GM21717 (cell line): ENCODE measurements at regions not wholly inside any gene's neighbourhood (a gene's known extent, or its start where the extent isn't known, plus 50 kb on each side); places are given as distances from the start of the nearest gene placed in this dataset.

Source experiments
- ATAC-seq: cut with Tn5 transposase; IDR thresholded peaks from one replicate; pipeline ENCODE4 v1.9.1; 2021; ENCODE audit warnings: mild to moderate bottlenecking, moderate library complexity; ENCODE audit not compliant: unreplicated experiment

GRCh38 chr9:95822583-95823431 lies 52.7 kb upstream of the ERCC6L2 start:
- peak; percentile 82 for ATAC-seq

- ATAC-seq, result no peak
Observed at GRCh38 chr9:95822015-95822414, 53.5 kb upstream of the ERCC6L2 start.

DNA sequence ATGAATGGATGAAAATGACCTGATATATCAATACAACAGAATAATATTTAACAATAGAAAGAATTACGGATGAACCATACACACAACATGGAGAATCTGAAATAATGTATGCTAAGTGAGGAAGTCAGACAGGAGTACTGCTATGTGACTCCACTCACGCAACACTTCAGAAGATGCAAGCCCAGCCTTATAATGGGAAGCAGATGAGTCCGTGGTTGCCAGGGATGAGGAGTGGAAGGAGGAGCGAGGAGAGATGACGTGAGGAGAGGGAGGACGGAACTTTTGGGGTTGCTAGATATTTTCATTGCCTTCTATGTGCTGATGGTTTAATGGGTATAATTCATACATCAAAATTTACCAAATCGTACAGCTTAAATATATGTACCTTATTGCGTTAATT lies 55.4 kb upstream of the ERCC6L2 start:
- ATAC-seq, result no peak

GRCh38 chr9:95819636-95820035 lies 55.9 kb upstream of the ERCC6L2 start:
- ATAC-seq, result no peak

DNA sequence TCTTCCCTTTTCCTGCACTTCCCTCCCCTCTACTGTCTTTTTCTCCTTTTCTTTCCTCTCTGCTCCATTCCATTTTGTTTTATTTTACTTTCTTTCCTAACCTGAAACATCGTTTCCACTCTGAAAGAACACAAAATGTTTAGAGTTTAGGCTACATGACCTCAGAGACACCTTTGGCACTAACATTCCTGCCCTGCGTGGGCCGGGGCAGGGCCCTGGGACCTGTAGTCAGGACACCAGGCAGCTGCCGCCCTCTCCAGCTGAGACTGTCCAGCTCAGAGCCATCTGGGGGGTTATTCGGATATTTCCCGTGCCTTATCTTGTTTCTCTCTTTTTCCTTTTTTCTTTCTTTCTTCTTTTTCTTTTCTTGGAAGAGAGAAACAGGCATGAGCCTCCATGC lies 58.3 kb upstream of the ERCC6L2 start:
- no peak for ATAC-seq

GRCh38 chr9:95816716-95817115 lies 58.8 kb upstream of the ERCC6L2 start:
- ATAC-seq, result no peak

- no peak for ATAC-seq
Observed at GRCh38 chr9:95815961-95816360, 59.5 kb upstream of the ERCC6L2 start.

DNA sequence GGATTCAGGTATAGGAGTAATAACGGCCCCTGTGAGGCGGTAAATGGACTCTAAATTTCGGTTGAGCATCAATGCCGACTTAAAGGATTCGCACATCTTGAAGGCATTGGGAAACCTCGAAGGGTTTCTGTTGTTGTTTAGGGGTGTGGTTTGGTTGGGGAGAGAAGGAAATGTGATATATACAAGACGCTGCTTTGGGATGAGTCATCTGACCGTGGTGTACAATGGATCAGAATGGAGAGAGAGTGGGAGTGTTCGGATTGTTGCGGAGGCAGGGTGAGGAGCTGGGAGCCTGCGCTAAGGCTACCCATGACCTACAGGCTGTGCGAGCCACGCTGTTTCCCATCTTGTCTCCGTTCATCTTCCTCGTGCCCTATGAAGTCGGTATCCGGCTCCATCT lies 60.4 kb upstream of the ERCC6L2 start:
- no peak for ATAC-seq

DNA sequence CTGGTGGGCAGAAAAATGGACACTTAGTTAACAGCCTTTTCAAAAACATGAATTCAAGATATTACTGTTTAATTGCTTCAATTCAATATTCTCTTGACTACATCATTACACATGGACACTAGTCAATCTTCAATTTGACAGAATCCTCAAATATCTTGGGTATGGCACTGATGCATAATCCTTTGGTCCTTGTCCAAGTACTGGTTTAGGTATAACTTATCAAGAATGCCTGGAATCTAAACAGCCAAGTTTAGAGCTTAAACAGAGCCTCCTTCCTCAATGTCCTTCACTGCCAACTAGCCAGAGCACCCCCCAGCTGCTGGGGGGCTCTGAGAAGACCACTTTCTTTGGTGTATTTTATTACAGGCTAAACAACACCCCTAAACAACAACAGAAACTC lies 61.6 kb upstream of the ERCC6L2 start:
- no peak for ATAC-seq

DNA sequence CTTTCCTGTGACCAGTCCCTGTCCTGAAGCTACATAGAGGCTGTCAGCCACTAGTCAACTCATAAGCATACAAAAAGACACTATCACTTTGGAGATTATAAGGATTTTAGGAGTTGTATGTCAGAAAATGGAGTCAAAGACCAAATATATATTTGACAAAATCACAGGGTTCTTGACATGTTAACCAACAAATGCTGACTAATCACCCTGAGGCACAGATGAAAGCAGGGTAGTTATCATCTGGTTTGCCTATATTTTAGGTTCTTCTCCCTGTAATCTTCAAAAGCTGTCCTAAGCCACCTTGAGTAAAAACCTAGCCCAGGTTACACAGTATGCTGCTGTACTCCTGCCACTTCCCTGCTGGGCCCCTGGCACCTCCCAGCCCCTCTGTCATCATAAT lies 64.7 kb upstream of the ERCC6L2 start:
- ATAC-seq, result no peak

GRCh38 chr9:95810133-95810532 lies 65.4 kb upstream of the ERCC6L2 start:
- no peak for ATAC-seq

GRCh38 chr9:95809686-95810085 lies 65.8 kb upstream of the ERCC6L2 start:
- no peak for ATAC-seq

GRCh38 chr9:95808011-95808410 lies 67.5 kb upstream of the ERCC6L2 start:
- ATAC-seq, result no peak

GRCh38 chr9:95807326-95807947 lies 68.1 kb upstream of the ERCC6L2 start:
- ATAC-seq, result no peak

DNA sequence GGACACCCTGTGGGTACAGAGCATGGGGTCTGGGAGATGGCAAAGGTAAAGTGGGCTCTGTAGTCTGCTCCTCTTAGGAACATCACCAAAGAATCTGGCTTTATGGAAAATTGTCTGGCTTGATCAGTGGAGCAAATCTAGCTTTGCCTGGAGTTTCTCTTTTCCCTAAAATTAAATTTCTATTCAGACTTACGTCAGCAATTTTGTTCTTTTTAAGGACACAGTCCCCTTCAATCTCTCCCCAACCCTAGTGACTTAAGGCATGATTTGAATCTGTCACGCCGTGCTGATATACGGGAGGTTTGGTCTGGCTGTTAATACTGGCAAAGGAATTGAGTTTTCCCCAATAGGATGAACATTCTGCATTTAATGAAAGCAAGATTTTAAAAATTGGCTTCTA lies 72.3 kb upstream of the ERCC6L2 start:
- no peak for ATAC-seq

DNA sequence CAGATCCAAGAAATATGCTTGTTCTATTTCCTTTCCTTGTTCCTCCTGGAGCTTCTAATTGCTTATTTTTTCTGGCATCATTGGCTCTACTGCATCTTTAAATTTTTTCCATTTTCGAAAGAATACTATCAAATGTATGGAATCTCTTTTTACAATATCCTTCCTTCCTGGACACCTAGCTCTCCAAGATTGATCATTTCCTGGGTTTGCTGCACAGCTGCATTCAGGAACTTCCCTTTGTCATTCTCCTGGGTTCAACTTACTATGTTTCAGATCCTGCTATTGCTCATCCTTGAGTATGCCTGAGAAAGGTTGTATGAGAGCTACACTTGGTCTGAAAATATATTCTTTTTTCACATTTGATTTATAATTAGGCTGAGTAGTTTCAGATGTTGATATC lies 73.7 kb upstream of the ERCC6L2 start:
- ATAC-seq, result no peak

- no peak for ATAC-seq
Observed at GRCh38 chr9:95796029-95796428, 79.5 kb upstream of the ERCC6L2 start.

- ATAC-seq, result no peak
Observed at GRCh38 chr9:95793924-95794828, 81.3 kb upstream of the ERCC6L2 start.

- no peak for ATAC-seq
Observed at GRCh38 chr9:95791695-95792094, 83.8 kb upstream of the ERCC6L2 start.

DNA sequence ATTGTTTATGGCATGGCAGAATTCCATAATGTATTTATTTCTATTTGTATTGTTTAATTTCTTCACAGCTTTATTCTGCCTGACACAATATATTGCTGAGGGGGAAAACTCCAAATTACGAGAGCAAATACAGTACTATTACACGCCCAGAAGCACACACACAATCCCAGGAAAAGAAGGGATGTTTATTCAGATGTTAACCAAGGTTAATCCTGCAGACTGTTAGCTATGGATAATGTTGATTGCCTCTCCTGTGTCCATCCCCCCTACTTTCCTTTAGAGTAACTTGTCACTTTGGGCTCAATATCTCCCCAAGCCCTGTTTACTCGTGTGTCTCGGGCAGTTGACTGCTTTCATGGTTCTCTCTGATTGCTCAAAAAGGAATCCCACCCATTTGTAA lies 84.2 kb upstream of the ERCC6L2 start:
- no peak for ATAC-seq

GRCh38 chr9:95788521-95788991 lies 86.9 kb upstream of the ERCC6L2 start:
- no peak for ATAC-seq
